GM23248 (cell line): ENCODE measurements at regions not wholly inside any gene's neighbourhood (a gene's known extent, or its start where the extent isn't known, plus 50 kb on each side); places are given as distances from the start of the nearest gene placed in this dataset.

Experiments used
- DNase-seq: peaks from one replicate; pipeline ENCODE4 v3.0.0-alpha.2; 2015
- H2AFZ ChIP-seq: fragments of 200-600 bp; sonication (generic); 2 replicates; pipeline ENCODE4 v1.6.1; 2016; ENCODE audit warnings: antibody characterized with exemption
- H3F3A ChIP-seq: fragments of 200-600 bp; sonication (generic); 2 replicates; pipeline ENCODE4 v1.6.1; 2016; ENCODE audit warnings: mild to moderate bottlenecking, antibody characterized with exemption, mixed run types; ENCODE audit not compliant: insufficient read depth
- H3K27ac ChIP-seq: fragments of 200-600 bp; sonication (generic); 2 replicates; pipeline ENCODE4 v1.5.1; 2016; ENCODE audit warnings: mild to moderate bottlenecking
- H3K27me3 ChIP-seq: fragments of 200-600 bp; sonication (generic); replicated peaks from 2 replicates; pipeline ENCODE4 v1.6.1; 2016; ENCODE audit warnings: mild to moderate bottlenecking; ENCODE audit not compliant: insufficient read depth
- H3K36me3 ChIP-seq: fragments of 200-600 bp; sonication (generic); 2 replicates; pipeline ENCODE4 v1.6.1; 2016; ENCODE audit warnings: low read depth, mild to moderate bottlenecking
- H3K4me1 ChIP-seq: fragments of 200-600 bp; sonication (generic); 2 replicates; pipeline ENCODE4 v1.6.1; 2016; ENCODE audit warnings: mild to moderate bottlenecking; ENCODE audit not compliant: insufficient read depth
- H3K4me2 ChIP-seq: fragments of 200-600 bp; sonication (generic); one replicate; pipeline ENCODE4 v1.6.1; 2016; ENCODE audit warnings: mild to moderate bottlenecking; ENCODE audit not compliant: unreplicated experiment
- H3K4me3 ChIP-seq: fragments of 200-600 bp; sonication (generic); 2 replicates; pipeline ENCODE4 v1.5.1; 2016; ENCODE audit warnings: mild to moderate bottlenecking
- H3K79me2 ChIP-seq: fragments of 200-600 bp; sonication (generic); 2 replicates; pipeline ENCODE4 v1.6.1; 2016; ENCODE audit warnings: mild to moderate bottlenecking; ENCODE audit not compliant: insufficient read depth
- H3K9ac ChIP-seq: fragments of 200-600 bp; sonication (generic); 2 replicates; pipeline ENCODE4 v1.6.1; 2016; ENCODE audit warnings: mild to moderate bottlenecking
- H3K9me2 ChIP-seq: fragments of 200-600 bp; sonication (generic); 2 replicates; pipeline ENCODE4 v1.6.1; 2016; ENCODE audit warnings: mixed run types, mild to moderate bottlenecking, moderate library complexity; ENCODE audit not compliant: insufficient read depth
- H3K9me3 ChIP-seq: fragments of 200-600 bp; sonication (generic); one replicate; pipeline ENCODE4 v1.6.1; 2017; ENCODE audit warnings: low read depth
- H4K20me1 ChIP-seq: fragments of 200-600 bp; sonication (generic); 2 replicates; pipeline ENCODE4 v1.6.0; 2016; ENCODE audit not compliant: insufficient read depth
- EZH2 ChIP-seq: fragments of 200-600 bp; sonication (generic); IDR thresholded peaks from 2 replicates; pipeline ENCODE4 v1.6.1; 2018; ENCODE audit warnings: antibody characterized with exemption, mild to moderate bottlenecking; ENCODE audit not compliant: insufficient read depth, poor library complexity, severe bottlenecking
- EZH2phosphoT487 ChIP-seq: fragments of 200-600 bp; sonication (generic); IDR thresholded peaks from 2 replicates; pipeline ENCODE4 v1.6.1; 2018; ENCODE audit warnings: antibody characterized with exemption, moderate library complexity, mild to moderate bottlenecking, low read depth; ENCODE audit not compliant: insufficient read depth
- WGBS, 2 experiments: methylation state at CpG; one replicate each; pipeline ENCODE4 v1.1.6; 2015 to 2017; ENCODE audit warnings: low lambda C conversion rate in 2 of 2, low coverage in 1 of 2; ENCODE audit errors: missing lambda C conversion rate in 2 of 2; 5-methylcytosine and 5-hydroxymethylcytosine counted together
- in situ Hi-C: fragments of 300-500 bp; cut with MboI; formaldehyde crosslinking; loops from 2 replicates; pipeline ENCODE4 v1.15.0; 2020

DNA sequence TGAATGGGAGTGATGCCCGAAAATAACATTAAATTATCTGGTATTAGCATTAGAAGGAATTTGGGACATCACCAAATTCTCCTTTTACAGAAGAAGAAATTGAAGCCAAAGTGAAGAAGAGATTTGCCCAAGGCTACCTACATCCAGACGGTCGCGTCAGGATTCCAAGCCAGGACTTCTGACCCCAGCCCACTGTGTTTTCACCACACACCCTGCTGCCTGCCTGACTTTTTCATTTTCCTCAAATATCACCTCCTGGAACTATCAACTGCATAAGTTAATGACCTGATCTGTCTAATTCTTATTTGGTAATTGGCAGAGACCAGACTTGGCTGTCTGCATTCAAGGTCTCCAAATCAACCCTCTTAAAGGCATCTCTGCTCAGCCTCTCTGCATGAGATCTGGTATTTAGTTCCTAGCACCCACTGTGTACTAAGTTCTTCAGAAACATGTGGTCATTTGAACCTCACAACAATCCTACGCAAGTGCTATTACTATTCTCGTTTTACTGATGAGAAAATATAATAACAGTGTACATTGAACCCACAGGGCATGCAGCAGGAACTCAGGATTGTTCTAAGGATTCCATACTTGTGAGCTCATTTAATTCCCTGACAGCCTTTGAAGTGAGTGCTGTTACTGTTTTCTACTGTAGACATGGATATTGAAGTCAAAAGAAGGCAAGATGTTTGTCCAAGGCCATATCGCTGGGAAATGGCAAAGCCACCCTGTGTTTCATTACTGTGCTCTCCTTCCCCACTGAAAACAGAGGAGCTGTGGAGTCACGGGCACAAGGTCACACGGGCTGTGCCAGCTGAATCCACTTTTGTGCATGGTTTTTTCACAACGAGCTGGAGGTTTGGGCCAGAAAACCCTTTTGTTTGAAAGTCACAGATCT lies 195.2 kb upstream of the C1QTNF7 start:
- H4K20me1 ChIP-seq = no peaks in the 10 kb centered on the region
- H3K9ac ChIP-seq = peak overlapping the region; percentile 7; the same call in 1 of the 2 replicates
- H3K4me1 ChIP-seq = peaks cover 42% of the 10 kb centered on the region
- H3K36me3 ChIP-seq = no peaks in the 10 kb centered on the region
- peaks cover 38% of the 10 kb centered on the region for H3F3A ChIP-seq
- peak; percentile 68 for DNase-seq
- 39 to 40% methylated on average over 10 of the region's 10 CpGs for WGBS, 2 experiments
- H3K9me2 ChIP-seq = no peaks in the 10 kb centered on the region
- H3K4me2 ChIP-seq = peak overlapping the region; percentile 69
- TF ChIP-seq EZH2 = no peak
- no peak for TF ChIP-seq EZH2phosphoT487
- in situ Hi-C loops = no loop called here
- peak overlapping the region; percentile 24 for H3K27ac ChIP-seq
- H3K27me3 ChIP-seq = peaks cover 9% of the 10 kb centered on the region
- no peak overlapping the region for H3K4me3 ChIP-seq
- no peaks in the 10 kb centered on the region for H3K79me2 ChIP-seq
- 0 out of 2 replicates have a peak overlapping the region, but pooled peaks have one; percentile 41 for H2AFZ ChIP-seq
- no peaks in the 10 kb centered on the region for H3K9me3 ChIP-seq

DNA sequence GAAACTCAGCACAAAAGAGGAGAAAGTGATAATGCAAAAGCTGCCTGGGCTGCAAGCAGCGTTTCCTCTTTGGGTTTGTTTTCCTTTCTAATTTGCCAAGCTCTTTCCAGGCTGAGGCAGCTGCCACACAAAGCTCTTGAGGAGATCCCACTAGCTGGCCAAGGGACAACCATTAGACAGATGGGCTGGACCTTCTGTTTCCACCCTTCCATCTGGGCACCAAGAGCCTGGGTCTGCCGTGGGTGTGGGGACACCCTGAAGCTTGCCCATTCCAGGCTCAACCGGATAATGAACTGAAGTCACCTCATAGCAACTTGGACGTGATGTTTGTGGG lies 194.6 kb upstream of the C1QTNF7 start:
- Histone ChIP-seq H4K20me1 (no peaks in the 10 kb centered on the region), H3K36me3 (no peaks in the 10 kb centered on the region), H3K4me2 (peak overlapping the region; percentile 69), H3K9me3 (no peaks in the 10 kb centered on the region), H3K4me3 (no peak overlapping the region), H3F3A (peaks cover 38% of the 10 kb centered on the region), H3K27ac (peak overlapping the region; percentile 24), H2AFZ (peak overlapping the region; percentile 41; the same call in 1 of the 2 replicates), H3K9ac (peak overlapping the region; percentile 7; the same call in 1 of the 2 replicates), H3K4me1 (peaks cover 42% of the 10 kb centered on the region), H3K79me2 (no peaks in the 10 kb centered on the region), H3K27me3 (peaks cover 16% of the 10 kb centered on the region), H3K9me2 (no peaks in the 10 kb centered on the region)
- in situ Hi-C loops = no loop called here
- DNase-seq = no peak
- TF ChIP-seq EZH2phosphoT487 (no peak), EZH2 (no peak)
- 14 to 19% methylated on average over 4 of the region's 4 CpGs for WGBS, 2 experiments

GRCh38 chr4:15233626-15234025 lies 194.2 kb upstream of the C1QTNF7 start:
- Histone ChIP-seq H4K20me1 (no peaks in the 10 kb centered on the region), H3K9me3 (no peaks in the 10 kb centered on the region), H3F3A (peaks cover 38% of the 10 kb centered on the region), H3K4me2 (peak overlapping the region; percentile 69), H2AFZ (peak overlapping the region; percentile 41; the same call in 1 of the 2 replicates), H3K4me1 (peaks cover 42% of the 10 kb centered on the region), H3K27ac (0 out of 2 replicates have a peak overlapping the region, but pooled peaks have one; percentile 4), H3K27me3 (peaks cover 19% of the 10 kb centered on the region), H3K79me2 (no peaks in the 10 kb centered on the region), H3K4me3 (no peak overlapping the region), H3K9me2 (no peaks in the 10 kb centered on the region), H3K9ac (no peak overlapping the region), H3K36me3 (no peaks in the 10 kb centered on the region)
- 28% methylated on average over 5 of the region's 5 CpGs for WGBS, 2 experiments
- no peak for DNase-seq
- in situ Hi-C loops = no loop called here
- TF ChIP-seq EZH2 = no peak
- no peak for TF ChIP-seq EZH2phosphoT487

DNA sequence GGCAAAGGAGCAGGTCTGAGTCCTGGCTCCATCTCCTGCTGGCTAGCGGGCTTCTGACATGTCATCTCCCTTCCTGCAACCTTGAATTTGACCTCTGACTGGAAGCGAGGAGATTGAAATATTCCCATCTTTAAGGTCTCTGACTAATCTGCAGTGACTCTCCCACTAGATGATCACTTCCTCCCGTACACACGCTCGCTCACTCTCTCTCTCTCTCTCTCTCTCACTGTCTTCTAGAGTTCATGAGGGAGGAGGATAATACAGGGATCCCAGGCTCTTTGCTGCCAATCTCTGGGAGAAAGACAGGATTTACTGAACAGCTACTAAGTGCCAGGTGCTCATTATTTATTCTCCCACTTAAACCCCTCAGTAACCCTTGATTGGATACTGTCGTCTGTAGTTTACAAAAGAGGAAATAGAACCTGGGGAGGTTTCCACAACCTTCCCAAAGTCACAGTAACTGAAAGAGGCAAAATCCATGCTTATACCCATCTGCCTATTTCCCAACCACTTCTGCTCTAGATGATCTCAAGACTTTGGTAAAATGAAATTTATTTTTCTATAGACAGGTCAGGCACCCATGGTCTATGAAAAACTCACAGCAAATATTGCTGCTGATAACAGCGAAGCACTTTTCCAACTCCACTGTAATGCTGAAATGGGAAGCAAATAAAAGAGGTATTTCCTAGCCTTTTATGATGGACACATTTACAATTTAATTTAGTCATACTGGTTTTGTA lies 193.5 kb upstream of the C1QTNF7 start:
- H3K9ac ChIP-seq = peak overlapping the region; percentile 50
- no peaks in the 10 kb centered on the region for H4K20me1 ChIP-seq
- H3K27me3 ChIP-seq = peaks cover 23% of the 10 kb centered on the region
- in situ Hi-C loops = no loop called here
- H3K36me3 ChIP-seq = no peaks in the 10 kb centered on the region
- peak overlapping the region; percentile 63 for H3K27ac ChIP-seq
- TF ChIP-seq EZH2phosphoT487 (no peak), EZH2 (no peak)
- H3K79me2 ChIP-seq = no peaks in the 10 kb centered on the region
- peak overlapping the region; percentile 23 for H3K4me3 ChIP-seq
- peak; percentile 89 for DNase-seq
- peak overlapping the region; percentile 69 for H3K4me2 ChIP-seq
- H3K9me2 ChIP-seq = no peaks in the 10 kb centered on the region
- H2AFZ ChIP-seq = no peak overlapping the region
- H3F3A ChIP-seq = peaks cover 38% of the 10 kb centered on the region
- WGBS, 2 experiments = 1 to 4% methylated on average over 7 of the region's 7 CpGs
- peaks cover 42% of the 10 kb centered on the region for H3K4me1 ChIP-seq
- no peaks in the 10 kb centered on the region for H3K9me3 ChIP-seq
